GM12892 (cell line): ENCODE measurements at regions not wholly inside any gene's neighbourhood (a gene's known extent, or its start where the extent isn't known, plus 50 kb on each side); places are given as distances from the start of the nearest gene placed in this dataset.

ENCODE experiments used
- POLR2A ChIP-seq: IDR thresholded peaks from 2 replicates; pipeline ENCODE4 v1.6.1; 2011; ENCODE audit warnings: low read depth, low read length, control low read depth
- POLR2AphosphoS5 ChIP-seq: IDR thresholded peaks from 2 replicates; pipeline ENCODE4 v1.6.1; 2011; ENCODE audit warnings: low read depth, low read length, control low read depth
- TAF1 ChIP-seq: IDR thresholded peaks from 2 replicates; pipeline ENCODE4 v1.6.1; 2011; ENCODE audit warnings: low read depth, mild to moderate bottlenecking, control low read depth, low read length, borderline replicate concordance

- TF ChIP-seq POLR2AphosphoS5, result no peak
- TF ChIP-seq POLR2A, result no peak
- TF ChIP-seq TAF1, result no peak
Observed at GRCh38 chr9:79176014-79176697, 395.6 kb upstream of the TLE4 start.
